Thoracic aorta (tissue), 2 donors: ENCODE measurements at regions not wholly inside any gene's neighbourhood (a gene's known extent, or its start where the extent isn't known, plus 50 kb on each side); places are given as distances from the start of the nearest gene placed in this dataset.

Source experiments
- ATAC-seq: fragments of 150-250 bp; one replicate; pipeline ENCODE4 v1.8.0; 2017; ENCODE audit warnings: low read depth; ENCODE audit not compliant: insufficient number of reproducible peaks, low FRiP score
- DNase-seq: peaks from one replicate; pipeline ENCODE4 v3.0.0-alpha.2; 2020; ENCODE audit warnings: low spot score
- H3K27ac ChIP-seq, 2 donors: fragments of 200-600 bp; sonication (generic); 1 replicate in 1 of 2; 2 replicates in 1 of 2; pipeline ENCODE4 v1.5.1; 2016; ENCODE audit warnings: mild to moderate bottlenecking in 2 of 2, moderate library complexity in 2 of 2
- H3K27me3 ChIP-seq: fragments of 200-600 bp; sonication (generic); replicated peaks from 2 replicates; pipeline ENCODE4 v1.6.0; 2016; ENCODE audit warnings: mild to moderate bottlenecking; ENCODE audit not compliant: insufficient read depth
- H3K36me3 ChIP-seq: fragments of 200-600 bp; sonication (generic); one replicate; pipeline ENCODE4 v1.5.1; 2016
- H3K4me1 ChIP-seq, 2 donors: fragments of 200-600 bp; sonication (generic); 1 replicate in 1 of 2; 2 replicates in 1 of 2; pipeline versions ENCODE4 v1.5.1 to v1.6.0; 2016; ENCODE audit warnings: low read depth in 2 of 2, mild to moderate bottlenecking in 1 of 2; ENCODE audit not compliant: control insufficient read depth in 1 of 2
- H3K4me3 ChIP-seq: fragments of 200-600 bp; sonication (generic); 2 replicates; pipeline ENCODE4 v1.5.1; 2016; ENCODE audit warnings: mild to moderate bottlenecking
- H3K9me3 ChIP-seq: fragments of 200-600 bp; sonication (generic); 2 replicates; pipeline ENCODE4 v1.5.1; 2016
- CTCF ChIP-seq: fragments of 200-600 bp; sonication (generic); IDR thresholded peaks from one replicate; pipeline ENCODE4 v1.5.1; 2019; ENCODE audit warnings: antibody characterized with exemption

GRCh38 chr4:54517781-54518444 lies 139.8 kb upstream of the KIT start:
- no peaks in the 10 kb centered on the region for H3K27me3 ChIP-seq
- no peak overlapping the region for H3K4me3 ChIP-seq
- no peaks in the 10 kb centered on the region for H3K9me3 ChIP-seq
- no peak for TF ChIP-seq CTCF
- no peaks in the 10 kb centered on the region for H3K36me3 ChIP-seq
- ATAC-seq: no peak
- no peak overlapping the region for H3K27ac ChIP-seq
- H3K4me1 ChIP-seq: peaks cover 0 to 6% of the 10 kb centered on the region in 2 donors
- DNase-seq: no peak

- Histone ChIP-seq H3K27me3 (no peaks in the 10 kb centered on the region), H3K36me3 (no peaks in the 10 kb centered on the region), H3K9me3 (no peaks in the 10 kb centered on the region), H3K4me3 (no peak overlapping the region), H3K27ac (no peak overlapping the region), H3K4me1 (no peaks in the 10 kb centered on the region)
- ATAC-seq (no peak), DNase-seq (no peak)
- TF ChIP-seq CTCF: no peak
Measured at GRCh38 chr4:54525602-54526001, 132.2 kb upstream of the KIT start.

DNA sequence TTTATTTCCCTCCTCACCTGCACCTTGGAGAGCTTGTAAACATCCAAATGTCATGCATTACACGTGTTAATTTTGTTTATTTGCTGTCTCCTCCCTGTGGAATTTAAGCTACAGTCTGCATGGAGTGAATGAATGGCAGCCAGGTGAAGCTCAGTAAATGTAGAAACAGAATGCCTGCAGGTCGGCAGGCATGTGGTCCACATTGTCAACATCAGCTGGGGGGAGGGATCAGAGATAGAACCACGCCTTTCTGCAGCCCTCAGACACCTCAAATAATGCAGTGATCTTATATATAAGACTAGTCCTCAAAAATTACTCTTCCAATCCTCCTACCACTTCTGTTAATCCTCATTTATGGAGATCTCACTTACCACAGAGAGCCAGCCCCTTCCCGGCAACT lies 131.2 kb upstream of the KIT start:
- Histone ChIP-seq H3K27me3 (no peaks in the 10 kb centered on the region), H3K9me3 (no peaks in the 10 kb centered on the region), H3K36me3 (no peaks in the 10 kb centered on the region), H3K27ac (no peak overlapping the region), H3K4me3 (no peak overlapping the region), H3K4me1 (no peaks in the 10 kb centered on the region)
- no peak for DNase-seq
- no peak for ATAC-seq
- TF ChIP-seq CTCF: no peak

GRCh38 chr4:54527532-54527931 lies 130.2 kb upstream of the KIT start:
- Histone ChIP-seq H3K27me3 (no peaks in the 10 kb centered on the region), H3K27ac (no peak overlapping the region), H3K36me3 (no peaks in the 10 kb centered on the region), H3K4me1 (no peaks in the 10 kb centered on the region), H3K9me3 (no peaks in the 10 kb centered on the region), H3K4me3 (no peak overlapping the region)
- DNase-seq: no peak
- TF ChIP-seq CTCF: no peak
- ATAC-seq: no peak

GRCh38 chr4:54539500-54540029 lies 118.2 kb upstream of the KIT start:
- Histone ChIP-seq H3K4me3 (peak overlapping the region; percentile 70), H3K36me3 (no peaks in the 10 kb centered on the region), H3K4me1 (peaks cover 0 to 5% of the 10 kb centered on the region in 2 donors), H3K27me3 (no peaks in the 10 kb centered on the region), H3K27ac (no peak overlapping the region), H3K9me3 (no peaks in the 10 kb centered on the region)
- no peak for ATAC-seq
- DNase-seq: peak; percentile 8
- peak; percentile 21 for TF ChIP-seq CTCF
